Astrocyte (in vitro differentiated cells and primary cell): ENCODE measurements at regions not wholly inside any gene's neighbourhood (a gene's known extent, or its start where the extent isn't known, plus 50 kb on each side); places are given as distances from the start of the nearest gene placed in this dataset.

Source experiments
- DNase-seq: peaks from one replicate; pipeline ENCODE4 v3.0.0-alpha.2; 2010; ENCODE audit warnings: low read depth
- FAIRE-seq: peaks from 2 replicates; lab custom pipeline; 2011; peaks lifted over from hg19 to GRCh38; lab: Jason Lieb, UNC
- H2AFZ ChIP-seq: 2 replicates; pipeline ENCODE4 v1.6.0; 2012; ENCODE audit warnings: low read depth, low read length, inconsistent platforms
- H3K27ac ChIP-seq: 2 replicates; pipeline ENCODE4 v1.5.1; 2011; ENCODE audit warnings: low read depth, low read length, inconsistent platforms
- H3K27me3 ChIP-seq: 2 replicates; pipeline ENCODE4 v1.6.0; 2011; ENCODE audit warnings: low read length, inconsistent platforms; ENCODE audit not compliant: insufficient read depth
- H3K36me3 ChIP-seq: 2 replicates; pipeline ENCODE4 v1.5.1; 2011; ENCODE audit warnings: low read length, inconsistent platforms; ENCODE audit not compliant: insufficient read depth
- H3K4me1 ChIP-seq: 2 replicates; pipeline ENCODE4 v1.5.1; 2011; ENCODE audit warnings: low read length, inconsistent platforms; ENCODE audit not compliant: insufficient read depth
- H3K4me2 ChIP-seq: 2 replicates; pipeline ENCODE4 v1.6.0; 2012; ENCODE audit warnings: low read length, inconsistent platforms
- H3K4me3 ChIP-seq: 2 replicates; pipeline ENCODE4 v1.5.1; 2011; ENCODE audit warnings: low read depth, mild to moderate bottlenecking, low read length, inconsistent platforms; ENCODE audit not compliant: insufficient read depth
- H3K79me2 ChIP-seq: 2 replicates; pipeline ENCODE4 v1.6.0; 2012; ENCODE audit warnings: mild to moderate bottlenecking, low read length, inconsistent platforms; ENCODE audit not compliant: insufficient read depth
- H3K9ac ChIP-seq: 2 replicates; pipeline ENCODE4 v1.6.0; 2012; ENCODE audit warnings: mild to moderate bottlenecking, low read length, inconsistent platforms
- H3K9me3 ChIP-seq: 2 replicates; pipeline ENCODE4 v1.5.1; 2012; ENCODE audit warnings: low read depth, mild to moderate bottlenecking, low read length, inconsistent platforms; ENCODE audit not compliant: insufficient read depth
- H4K20me1 ChIP-seq: 2 replicates; pipeline ENCODE4 v1.6.0; 2012; ENCODE audit warnings: low read length, inconsistent platforms; ENCODE audit not compliant: insufficient read depth
- H3K27ac Mint-ChIP-seq: one replicate; pipeline ENCODE4 v1.8.0; 2021; ENCODE audit warnings: mild to moderate bottlenecking, mixed read lengths; ENCODE audit not compliant: unreplicated experiment
- H3K27me3 Mint-ChIP-seq: one replicate; pipeline ENCODE4 v1.8.0; 2021; ENCODE audit warnings: low read depth, mixed read lengths; ENCODE audit not compliant: unreplicated experiment
- H3K36me3 Mint-ChIP-seq: one replicate; pipeline ENCODE4 v1.8.0; 2021; ENCODE audit warnings: low read depth, mixed read lengths; ENCODE audit not compliant: unreplicated experiment
- H3K4me1 Mint-ChIP-seq: one replicate; pipeline ENCODE4 v1.8.0; 2021; ENCODE audit warnings: low read depth, mixed read lengths; ENCODE audit not compliant: unreplicated experiment
- H3K4me3 Mint-ChIP-seq: one replicate; pipeline ENCODE4 v1.8.0; 2021; ENCODE audit warnings: mild to moderate bottlenecking, moderate library complexity, mixed read lengths; ENCODE audit not compliant: unreplicated experiment
- H3K9me3 Mint-ChIP-seq: one replicate; pipeline ENCODE4 v1.8.0; 2021; ENCODE audit warnings: mild to moderate bottlenecking, mixed read lengths; ENCODE audit not compliant: unreplicated experiment
- CTCF ChIP-seq: IDR thresholded peaks from 2 replicates; pipeline ENCODE4 v1.5.1; 2011; ENCODE audit warnings: low read depth, mild to moderate bottlenecking, inconsistent platforms, low read length, moderate library complexity; ENCODE audit not compliant: insufficient read depth
- EZH2 ChIP-seq: IDR thresholded peaks from 2 replicates; pipeline ENCODE4 v1.6.1; 2012; ENCODE audit warnings: mild to moderate bottlenecking, low read length, inconsistent platforms; ENCODE audit not compliant: insufficient read depth

- H3K27ac ChIP-seq = no peak overlapping the region
- no peaks in the 10 kb centered on the region for H3K4me1 ChIP-seq
- H3K79me2 ChIP-seq = no peaks in the 10 kb centered on the region
- H3K36me3 ChIP-seq = no peaks in the 10 kb centered on the region
- Mint-ChIP-seq H3K27ac (no peak overlapping the region), H3K27me3 (no peaks in the 10 kb centered on the region), H3K4me3 (no peak overlapping the region), H3K36me3 (no peaks in the 10 kb centered on the region), H3K4me1 (no peaks in the 10 kb centered on the region), H3K9me3 (no peaks in the 10 kb centered on the region)
- H3K9me3 ChIP-seq = no peaks in the 10 kb centered on the region
- no peak overlapping the region for H3K4me3 ChIP-seq
- no peaks in the 10 kb centered on the region for H4K20me1 ChIP-seq
- H2AFZ ChIP-seq = no peak overlapping the region
- H3K9ac ChIP-seq = no peak overlapping the region
- FAIRE-seq (no peak), DNase-seq (no peak)
- H3K4me2 ChIP-seq = no peak overlapping the region
- no peaks in the 10 kb centered on the region for H3K27me3 ChIP-seq
- no peak for TF ChIP-seq EZH2
- TF ChIP-seq CTCF = no peak
Measured at GRCh38 chr3:81388191-81388590, 373.3 kb downstream of the GBE1 start.

GRCh38 chr3:81382470-81382869 is 379.0 kb downstream of the GBE1 start:
- Histone ChIP-seq H3K9me3 (no peaks in the 10 kb centered on the region), H3K27me3 (no peaks in the 10 kb centered on the region), H3K4me3 (no peak overlapping the region), H3K4me2 (no peak overlapping the region), H3K4me1 (no peaks in the 10 kb centered on the region), H3K9ac (no peak overlapping the region), H3K36me3 (no peaks in the 10 kb centered on the region), H3K27ac (no peak overlapping the region), H3K79me2 (no peaks in the 10 kb centered on the region), H4K20me1 (no peaks in the 10 kb centered on the region), H2AFZ (no peak overlapping the region)
- no peak overlapping the region for H3K27ac Mint-ChIP-seq
- H3K4me3 Mint-ChIP-seq = no peak overlapping the region
- DNase-seq (no peak), FAIRE-seq (no peak)
- TF ChIP-seq EZH2 (no peak), CTCF (no peak)
- no peaks in the 10 kb centered on the region for H3K36me3 Mint-ChIP-seq
- H3K9me3 Mint-ChIP-seq = no peaks in the 10 kb centered on the region
- no peaks in the 10 kb centered on the region for H3K27me3 Mint-ChIP-seq
- no peaks in the 10 kb centered on the region for H3K4me1 Mint-ChIP-seq

GRCh38 chr3:81380234-81380633 is 381.2 kb downstream of the GBE1 start:
- H3K9me3 Mint-ChIP-seq = no peaks in the 10 kb centered on the region
- FAIRE-seq (no peak), DNase-seq (no peak)
- Histone ChIP-seq H3K4me3 (no peak overlapping the region), H2AFZ (no peak overlapping the region), H3K27me3 (no peaks in the 10 kb centered on the region), H3K4me1 (no peaks in the 10 kb centered on the region), H3K36me3 (no peaks in the 10 kb centered on the region), H4K20me1 (no peaks in the 10 kb centered on the region), H3K79me2 (no peaks in the 10 kb centered on the region), H3K27ac (no peak overlapping the region), H3K4me2 (no peak overlapping the region), H3K9me3 (no peaks in the 10 kb centered on the region), H3K9ac (no peak overlapping the region)
- no peak for TF ChIP-seq CTCF
- no peak for TF ChIP-seq EZH2
- no peaks in the 10 kb centered on the region for H3K27me3 Mint-ChIP-seq
- no peaks in the 10 kb centered on the region for H3K36me3 Mint-ChIP-seq
- H3K4me1 Mint-ChIP-seq = peaks cover 3% of the 10 kb centered on the region
- no peak overlapping the region for H3K4me3 Mint-ChIP-seq
- no peak overlapping the region for H3K27ac Mint-ChIP-seq
